ENCODE measurements at regions not wholly inside any gene's neighbourhood (a gene's known extent, or its start where the extent isn't known, plus 50 kb on each side); places are given as distances from the start of the nearest gene placed in this dataset.

- TF ChIP-seq CTCF (IDR thresholded peaks at IDR 0.05) = no peak
Measured at GRCh38 chr2:120631724-120632123, 103.9 kb upstream of the GLI2 start.

GRCh38 chr2:120632796-120633646 lies 102.6 kb upstream of the GLI2 start:
- TF ChIP-seq CTCF (IDR thresholded peaks at IDR 0.05) = no peak

DNA sequence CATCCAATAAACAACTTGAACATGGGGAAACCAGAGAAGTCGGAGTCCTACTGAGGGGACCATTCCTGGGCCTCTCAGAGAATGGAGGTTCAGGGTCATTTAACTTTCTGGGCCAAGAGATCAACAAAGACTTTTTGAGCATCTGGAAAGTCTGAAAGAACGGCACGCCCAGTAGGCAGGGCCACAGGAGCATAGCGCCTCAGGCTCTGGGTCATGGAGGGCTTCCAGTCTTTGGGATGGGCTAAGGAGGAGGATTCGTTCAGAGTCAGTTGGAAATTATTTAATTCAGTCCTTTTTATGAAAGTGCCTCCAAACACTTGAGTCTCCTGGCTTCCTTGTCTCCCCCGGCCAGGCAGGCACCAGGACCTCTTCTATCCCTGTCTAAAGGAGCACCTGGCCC lies 101.1 kb upstream of the GLI2 start:
- no peak for TF ChIP-seq CTCF (IDR thresholded peaks at IDR 0.05)

DNA sequence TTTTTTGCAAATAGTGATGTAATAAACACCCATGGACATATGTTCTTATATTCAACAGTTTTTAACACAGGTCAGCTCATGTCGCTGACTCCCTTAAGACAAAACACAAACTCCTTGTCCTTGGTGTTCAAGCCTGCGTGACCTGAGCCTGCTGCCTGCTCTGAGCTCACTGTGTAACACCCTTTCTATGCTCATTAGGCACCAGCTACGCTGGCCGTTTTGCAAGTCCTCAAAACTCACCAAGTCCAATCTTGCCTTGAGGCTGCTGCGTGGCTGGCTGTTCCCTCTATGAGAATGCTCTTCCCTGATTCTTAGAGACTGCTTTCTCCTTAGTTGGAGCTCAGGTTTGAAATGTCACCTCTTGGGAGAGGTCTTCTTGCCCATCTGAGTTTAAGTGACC lies 100.5 kb upstream of the GLI2 start:
- TF ChIP-seq CTCF (IDR thresholded peaks at IDR 0.05) = no peak

DNA sequence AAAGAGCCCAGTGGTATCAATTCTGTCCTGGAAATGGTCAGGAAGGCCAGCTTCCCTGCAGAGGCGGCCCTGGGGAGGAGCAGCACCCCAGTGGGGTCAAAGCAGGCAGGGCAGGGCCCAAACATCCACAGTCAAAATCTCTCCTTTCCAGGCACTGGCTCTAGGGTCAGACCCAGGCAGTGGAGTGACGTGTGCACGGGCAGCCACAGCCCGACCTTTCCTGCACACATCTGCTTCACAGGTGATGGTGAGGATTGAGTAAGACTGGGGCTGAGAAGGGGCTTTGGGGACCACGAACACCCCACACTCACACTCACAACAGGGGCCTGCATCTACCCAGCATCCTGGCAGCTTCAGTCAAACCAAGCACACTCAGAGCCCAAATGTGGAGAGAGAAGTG lies 97.8 kb upstream of the GLI2 start:
- no peak for TF ChIP-seq CTCF (IDR thresholded peaks at IDR 0.05)

DNA sequence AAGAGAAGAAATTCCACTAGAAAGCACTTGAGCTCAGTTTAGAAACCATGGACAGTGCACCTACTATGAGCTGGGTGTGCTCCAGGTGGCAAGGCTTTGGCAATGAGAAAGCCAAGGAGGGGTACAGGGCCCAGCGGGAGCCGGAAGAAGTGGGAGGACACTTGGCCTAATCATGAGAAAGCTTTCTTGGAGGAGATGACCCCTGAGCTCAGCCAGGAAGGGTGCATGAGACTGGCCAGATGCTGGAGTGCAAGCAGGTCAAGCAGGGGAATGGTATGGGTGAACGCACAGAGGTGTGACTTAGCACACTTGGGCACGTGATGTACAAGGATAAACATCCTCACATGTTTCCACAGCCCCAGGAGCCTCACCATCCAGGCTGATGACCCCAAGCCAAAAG lies 97.2 kb upstream of the GLI2 start:
- no peak for TF ChIP-seq CTCF (IDR thresholded peaks at IDR 0.05)

- TF ChIP-seq CTCF (IDR thresholded peaks at IDR 0.05) = no peak
Measured at GRCh38 chr2:120641366-120641771, 94.3 kb upstream of the GLI2 start.

- TF ChIP-seq CTCF (IDR thresholded peaks at IDR 0.05) = no peak
Measured at GRCh38 chr2:120642646-120643045, 93.0 kb upstream of the GLI2 start.
